HEK293T (cell line): ENCODE measurements at regions not wholly inside any gene's neighbourhood (a gene's known extent, or its start where the extent isn't known, plus 50 kb on each side); places are given as distances from the start of the nearest gene placed in this dataset.

Experiments used
- ARNT ChIP-seq: fragments of 450-650 bp; IDR thresholded peaks from 2 replicates; pipeline ENCODE4 v1.6.1; 2017; ENCODE audit warnings: mild to moderate bottlenecking
- FOXA1 ChIP-seq: fragments of 450-650 bp; IDR thresholded peaks from 2 replicates; pipeline ENCODE4 v1.6.1; 2016; ENCODE audit warnings: mild to moderate bottlenecking
- FOXK2 ChIP-seq: fragments of 450-650 bp; IDR thresholded peaks from 2 replicates; pipeline ENCODE4 v1.6.1; 2016; ENCODE audit warnings: mild to moderate bottlenecking
- L3MBTL2 ChIP-seq: fragments of 450-650 bp; conservative IDR thresholded peaks from 2 replicates; pipeline ENCODE4 v1.6.1; 2016; ENCODE audit warnings: mild to moderate bottlenecking
- NFRKB ChIP-seq: fragments of 450-650 bp; IDR thresholded peaks from 2 replicates; pipeline ENCODE4 v1.6.1; 2016; ENCODE audit warnings: mild to moderate bottlenecking, moderate library complexity
- TARDBP ChIP-seq: fragments of 450-650 bp; IDR thresholded peaks from 2 replicates; pipeline ENCODE4 v1.6.1; 2016

GRCh38 chr2:200054681-200055468 lies 99.5 kb downstream of the MAIP1 start:
- no peak for TF ChIP-seq TARDBP
- TF ChIP-seq NFRKB, result no peak
- TF ChIP-seq FOXA1, result no peak
- no peak for TF ChIP-seq FOXK2
- no peak for TF ChIP-seq L3MBTL2
- no peak for TF ChIP-seq ARNT
